ENCODE measurements at regions not wholly inside any gene's neighbourhood (a gene's known extent, or its start where the extent isn't known, plus 50 kb on each side); places are given as distances from the start of the nearest gene placed in this dataset.
A peak's percentile ranks its signal among the peaks of the same experiment; 100 is the strongest.
"Not testable (repeated sequence)": the region's sequence is repeated elsewhere in the genome, so short reads cannot be mapped to it uniquely, and the experiment has no call there.

GRCh38 chr6:156593893-156594292 lies 183.3 kb upstream of the ARID1B start:
- H3K36me3 ChIP-seq (ENCODE audit: control insufficient read depth, insufficient read depth, low read length), result no peaks in the 10 kb centered on the region
- peaks cover 6% of the 10 kb centered on the region for H3K9me3 ChIP-seq (ENCODE audit: control insufficient read depth, low read depth, low read length)
- H3K27ac ChIP-seq (ENCODE audit: low read length), result no peak overlapping the region
- DNase-seq, result no peak
- H3K27me3 ChIP-seq (ENCODE audit: control insufficient read depth, insufficient read depth, low read length), result no peaks in the 10 kb centered on the region
- WGBS (ENCODE audit: insufficient coverage, low lambda C conversion rate), result no CpG with 5 or more reads among the region's 3 CpGs
- peaks cover 3% of the 10 kb centered on the region for H3K4me1 ChIP-seq (ENCODE audit: control insufficient read depth, insufficient read depth, low read length)
- no peak overlapping the region for H3K4me3 ChIP-seq (ENCODE audit: low read length)

DNA sequence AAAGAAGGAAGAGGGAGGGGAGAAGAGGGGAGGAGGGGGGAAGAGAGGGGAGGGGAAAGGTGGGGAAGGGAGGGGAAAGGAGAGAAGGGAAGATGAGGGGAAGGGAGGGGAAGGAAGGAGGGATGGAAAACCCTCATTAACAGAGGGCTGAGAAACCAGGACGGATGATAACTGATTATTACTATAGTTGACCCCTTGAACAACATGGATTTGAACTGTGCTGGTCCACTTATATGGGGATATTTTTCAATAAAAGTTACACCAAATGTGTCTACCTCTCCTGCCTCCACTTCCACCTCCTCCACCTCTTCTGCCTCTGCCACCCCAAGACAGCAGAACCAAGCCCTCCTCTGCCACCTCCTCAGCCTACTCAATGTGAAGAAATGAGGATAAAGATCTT lies 184.1 kb upstream of the ARID1B start:
- Histone ChIP-seq H3K27ac (ENCODE audit: low read length) (no peak overlapping the region), H3K4me3 (ENCODE audit: low read length) (no peak overlapping the region), H3K9me3 (ENCODE audit: control insufficient read depth, low read depth, low read length) (peaks cover 2% of the 10 kb centered on the region), H3K27me3 (ENCODE audit: control insufficient read depth, insufficient read depth, low read length) (no peaks in the 10 kb centered on the region), H3K36me3 (ENCODE audit: control insufficient read depth, insufficient read depth, low read length) (no peaks in the 10 kb centered on the region), H3K4me1 (ENCODE audit: control insufficient read depth, insufficient read depth, low read length) (peaks cover 1% of the 10 kb centered on the region)
- no CpG with 5 or more reads among the region's 1 CpG for WGBS (ENCODE audit: insufficient coverage, low lambda C conversion rate)
- DNase-seq, result no peak

DNA sequence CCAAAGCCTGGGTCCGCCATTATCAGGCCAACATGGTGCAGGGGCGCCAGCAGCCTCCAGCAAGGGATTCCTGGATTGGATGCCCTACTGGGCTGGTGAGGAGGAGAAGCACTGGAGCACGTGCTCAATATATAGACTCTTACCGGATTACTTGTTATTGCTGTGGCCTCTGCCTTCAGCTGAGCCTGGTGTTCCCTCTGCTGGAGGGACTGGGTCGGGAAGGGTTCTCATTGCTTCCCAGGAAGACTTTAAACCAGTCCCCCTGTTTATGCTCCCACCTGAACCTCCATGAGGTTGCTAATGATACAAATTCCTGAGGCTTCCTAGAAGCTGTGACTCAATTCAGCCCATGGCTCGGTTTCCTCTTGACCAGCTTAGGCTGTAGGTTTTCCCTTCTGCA lies 186.7 kb upstream of the ARID1B start:
- Histone ChIP-seq H3K27ac (ENCODE audit: low read length) (no peak overlapping the region), H3K4me1 (ENCODE audit: control insufficient read depth, insufficient read depth, low read length) (no peaks in the 10 kb centered on the region), H3K4me3 (ENCODE audit: low read length) (no peak overlapping the region), H3K36me3 (ENCODE audit: control insufficient read depth, insufficient read depth, low read length) (no peaks in the 10 kb centered on the region), H3K27me3 (ENCODE audit: control insufficient read depth, insufficient read depth, low read length) (no peaks in the 10 kb centered on the region), H3K9me3 (ENCODE audit: control insufficient read depth, low read depth, low read length) (no peaks in the 10 kb centered on the region)
- WGBS (ENCODE audit: insufficient coverage, low lambda C conversion rate), result no CpG with 5 or more reads among the region's 6 CpGs
- DNase-seq, result no peak

DNA sequence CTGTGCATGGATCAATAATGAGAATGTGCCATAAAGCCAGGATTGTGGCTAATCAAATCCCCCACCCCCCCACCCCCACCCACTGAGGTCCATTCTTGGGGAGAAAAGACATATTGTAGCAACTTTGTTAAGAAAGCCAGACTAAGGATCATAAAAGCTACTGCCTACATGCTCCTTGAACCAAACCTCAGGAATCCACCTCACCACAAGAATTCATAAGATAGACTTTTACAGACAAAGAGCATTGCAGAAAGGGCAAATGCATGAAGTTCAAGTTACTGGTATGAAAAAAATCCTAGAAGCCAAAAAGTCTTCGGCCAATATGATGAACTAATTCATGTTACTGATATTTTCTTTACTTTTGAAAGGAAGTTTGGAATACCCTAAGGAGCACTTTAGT lies 187.9 kb upstream of the ARID1B start:
- Histone ChIP-seq H3K27ac (ENCODE audit: low read length) (no peak overlapping the region), H3K36me3 (ENCODE audit: control insufficient read depth, insufficient read depth, low read length) (no peaks in the 10 kb centered on the region), H3K4me3 (ENCODE audit: low read length) (no peak overlapping the region), H3K27me3 (ENCODE audit: control insufficient read depth, insufficient read depth, low read length) (no peaks in the 10 kb centered on the region), H3K9me3 (ENCODE audit: control insufficient read depth, low read depth, low read length) (no peaks in the 10 kb centered on the region), H3K4me1 (ENCODE audit: control insufficient read depth, insufficient read depth, low read length) (no peaks in the 10 kb centered on the region)
- DNase-seq, result no peak
- WGBS (ENCODE audit: insufficient coverage, low lambda C conversion rate), result no CpG with 5 or more reads among the region's 1 CpG

GRCh38 chr6:156587751-156588301 lies 189.4 kb upstream of the ARID1B start:
- no peaks in the 10 kb centered on the region for H3K27me3 ChIP-seq (ENCODE audit: control insufficient read depth, insufficient read depth, low read length)
- no peak overlapping the region for H3K27ac ChIP-seq (ENCODE audit: low read length)
- DNase-seq, result no peak
- no peaks in the 10 kb centered on the region for H3K4me1 ChIP-seq (ENCODE audit: control insufficient read depth, insufficient read depth, low read length)
- 86% methylated on average over 1 of the region's 3 CpGs for WGBS (ENCODE audit: insufficient coverage, low lambda C conversion rate)
- H3K4me3 ChIP-seq (ENCODE audit: low read length), result no peak overlapping the region
- H3K36me3 ChIP-seq (ENCODE audit: control insufficient read depth, insufficient read depth, low read length), result no peaks in the 10 kb centered on the region
- H3K9me3 ChIP-seq (ENCODE audit: control insufficient read depth, low read depth, low read length), result no peaks in the 10 kb centered on the region

DNA sequence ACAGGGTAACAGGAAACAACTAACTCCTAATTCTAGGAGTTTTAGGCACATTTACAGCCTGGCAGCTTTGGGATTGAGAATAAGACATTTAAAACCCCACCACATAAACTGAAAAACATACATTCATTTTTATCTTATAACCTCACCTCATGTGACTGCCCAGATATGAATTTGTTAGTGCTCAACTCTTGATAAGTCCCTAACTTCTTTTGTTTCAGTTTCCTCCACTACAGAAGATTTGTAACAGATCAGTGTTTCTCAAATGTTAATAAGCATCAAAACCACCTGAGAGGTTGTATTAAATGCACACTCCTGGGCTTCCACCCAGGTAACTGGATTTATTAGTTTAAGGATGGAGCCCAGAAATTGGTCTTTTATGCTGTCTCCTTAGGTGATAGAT lies 190.1 kb upstream of the ARID1B start:
- Histone ChIP-seq H3K4me3 (ENCODE audit: low read length) (no peak overlapping the region), H3K4me1 (ENCODE audit: control insufficient read depth, insufficient read depth, low read length) (no peaks in the 10 kb centered on the region), H3K27ac (ENCODE audit: low read length) (no peak overlapping the region), H3K36me3 (ENCODE audit: control insufficient read depth, insufficient read depth, low read length) (no peaks in the 10 kb centered on the region), H3K9me3 (ENCODE audit: control insufficient read depth, low read depth, low read length) (no peaks in the 10 kb centered on the region), H3K27me3 (ENCODE audit: control insufficient read depth, insufficient read depth, low read length) (no peaks in the 10 kb centered on the region)
- no peak for DNase-seq

DNA sequence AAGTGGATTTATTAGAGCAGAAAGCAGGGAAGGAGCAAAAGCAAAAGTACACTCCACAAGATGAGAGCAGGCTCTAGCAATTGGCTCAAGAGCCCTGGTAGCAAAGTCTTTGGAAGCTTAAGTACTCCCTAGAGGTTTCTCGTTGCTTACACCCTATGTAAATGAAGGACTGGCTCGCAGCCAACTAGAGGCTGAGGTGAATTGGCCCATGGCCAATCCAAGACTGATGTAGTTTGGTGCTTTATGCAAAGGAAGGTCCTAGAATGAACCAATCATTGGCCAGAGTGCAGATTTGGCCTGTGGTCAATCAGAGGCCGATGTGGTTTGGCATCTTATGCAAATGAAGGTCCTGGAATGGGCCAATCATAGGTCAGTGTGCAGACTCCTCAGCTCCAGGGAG lies 191.3 kb upstream of the ARID1B start:
- DNase-seq, result no peak
- no peaks in the 10 kb centered on the region for H3K9me3 ChIP-seq (ENCODE audit: control insufficient read depth, low read depth, low read length)
- no peak overlapping the region for H3K4me3 ChIP-seq (ENCODE audit: low read length)
- no peaks in the 10 kb centered on the region for H3K27me3 ChIP-seq (ENCODE audit: control insufficient read depth, insufficient read depth, low read length)
- WGBS (ENCODE audit: insufficient coverage, low lambda C conversion rate), result no CpG with 5 or more reads among the region's 3 CpGs
- no peaks in the 10 kb centered on the region for H3K4me1 ChIP-seq (ENCODE audit: control insufficient read depth, insufficient read depth, low read length)
- H3K36me3 ChIP-seq (ENCODE audit: control insufficient read depth, insufficient read depth, low read length), result no peaks in the 10 kb centered on the region
- no peak overlapping the region for H3K27ac ChIP-seq (ENCODE audit: low read length)

- H3K4me3 ChIP-seq (ENCODE audit: low read length); H3K4me1 ChIP-seq (ENCODE audit: control insufficient read depth, insufficient read depth, low read length); H3K9me3 ChIP-seq (ENCODE audit: control insufficient read depth, low read depth, low read length); DNase-seq; H3K36me3 ChIP-seq (ENCODE audit: control insufficient read depth, insufficient read depth, low read length); H3K27ac ChIP-seq (ENCODE audit: low read length); H3K27me3 ChIP-seq (ENCODE audit: control insufficient read depth, insufficient read depth, low read length): not testable (repeated sequence)
- WGBS (ENCODE audit: insufficient coverage, low lambda C conversion rate), result 88% methylated on average over 3 of the region's 4 CpGs
These were observed 193.1 kb upstream of the ARID1B start for GRCh38 chr6:156584121-156584520.

GRCh38 chr6:156583083-156583482 lies 194.1 kb upstream of the ARID1B start:
- Histone ChIP-seq H3K9me3 (ENCODE audit: control insufficient read depth, low read depth, low read length) (peaks cover under 1% of the 10 kb centered on the region), H3K4me3 (ENCODE audit: low read length) (no peak overlapping the region), H3K36me3 (ENCODE audit: control insufficient read depth, insufficient read depth, low read length) (no peaks in the 10 kb centered on the region), H3K4me1 (ENCODE audit: control insufficient read depth, insufficient read depth, low read length) (no peaks in the 10 kb centered on the region), H3K27ac (ENCODE audit: low read length) (no peak overlapping the region), H3K27me3 (ENCODE audit: control insufficient read depth, insufficient read depth, low read length) (no peaks in the 10 kb centered on the region)
- WGBS (ENCODE audit: insufficient coverage, low lambda C conversion rate), result no CpG with 5 or more reads among the region's 6 CpGs
- DNase-seq, result no peak

DNA sequence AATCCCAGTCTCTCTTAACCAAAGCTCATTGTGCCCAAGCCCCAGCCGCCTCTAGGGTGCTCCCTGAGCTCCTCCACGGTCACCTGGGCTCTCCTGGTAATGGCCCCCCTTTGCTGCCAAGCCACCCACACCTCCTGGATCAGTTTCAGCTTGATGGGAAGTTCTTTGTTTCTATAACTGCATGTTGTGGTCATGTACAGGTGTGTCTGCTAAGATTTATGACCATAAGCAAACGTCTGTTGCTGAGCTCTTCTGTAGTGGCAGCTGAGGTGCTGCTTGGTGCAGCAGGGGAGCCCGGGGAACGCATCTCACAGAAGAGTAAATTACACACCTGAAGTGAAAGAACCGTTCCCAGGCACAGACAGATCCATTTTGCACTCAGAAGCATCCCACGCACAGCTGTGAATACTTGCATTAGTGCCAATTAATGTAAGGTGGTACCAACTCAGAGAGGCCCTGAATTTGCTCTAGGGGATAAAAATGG lies 194.6 kb upstream of the ARID1B start:
- no CpG with 5 or more reads among the region's 7 CpGs for WGBS (ENCODE audit: insufficient coverage, low lambda C conversion rate)
- no peaks in the 10 kb centered on the region for H3K36me3 ChIP-seq (ENCODE audit: control insufficient read depth, insufficient read depth, low read length)
- H3K9me3 ChIP-seq (ENCODE audit: control insufficient read depth, low read depth, low read length), result peaks cover 6% of the 10 kb centered on the region
- H3K27ac ChIP-seq (ENCODE audit: low read length), result no peak overlapping the region
- no peaks in the 10 kb centered on the region for H3K4me1 ChIP-seq (ENCODE audit: control insufficient read depth, insufficient read depth, low read length)
- no peak overlapping the region for H3K4me3 ChIP-seq (ENCODE audit: low read length)
- H3K27me3 ChIP-seq (ENCODE audit: control insufficient read depth, insufficient read depth, low read length), result no peaks in the 10 kb centered on the region
- DNase-seq, result peak in 1 of 2 donors; percentile 41

DNA sequence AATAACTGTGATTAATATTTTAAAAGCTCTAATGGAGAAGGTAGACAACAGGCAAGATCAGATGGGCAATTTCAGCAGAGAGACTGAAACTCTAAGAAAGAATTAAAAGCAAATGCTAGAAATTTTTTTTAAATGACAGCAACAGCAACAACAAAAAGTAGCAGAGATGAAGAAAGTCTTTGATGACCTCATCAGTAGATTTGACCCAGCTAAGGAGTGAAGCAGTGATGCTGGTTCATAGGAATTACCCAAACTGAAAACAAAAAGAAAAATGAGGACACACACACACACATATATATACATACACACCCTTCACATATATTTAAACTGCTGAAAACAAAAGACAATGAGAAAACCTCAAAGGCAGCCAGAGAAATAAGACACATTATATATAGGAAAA lies 197.6 kb upstream of the ARID1B start:
- no peak overlapping the region for H3K4me3 ChIP-seq (ENCODE audit: low read length)
- no peak for DNase-seq
- no peaks in the 10 kb centered on the region for H3K4me1 ChIP-seq (ENCODE audit: control insufficient read depth, insufficient read depth, low read length)
- H3K27ac ChIP-seq (ENCODE audit: low read length), result no peak overlapping the region
- H3K9me3 ChIP-seq (ENCODE audit: control insufficient read depth, low read depth, low read length), result peaks cover 6% of the 10 kb centered on the region
- no peaks in the 10 kb centered on the region for H3K27me3 ChIP-seq (ENCODE audit: control insufficient read depth, insufficient read depth, low read length)
- no peaks in the 10 kb centered on the region for H3K36me3 ChIP-seq (ENCODE audit: control insufficient read depth, insufficient read depth, low read length)

All from large intestine (tissue), 3 donors.